CD4-positive, alpha-beta T cell treated with Interleukin-4 for 4 hours (primary cell): ENCODE measurements at regions not wholly inside any gene's neighbourhood (a gene's known extent, or its start where the extent isn't known, plus 50 kb on each side); places are given as distances from the start of the nearest gene placed in this dataset.

Experiments used
- DNase-seq: peaks from one replicate; pipeline ENCODE4 v3.0.0-alpha.2; 2020

- DNase-seq, result no peak
Measured at GRCh38 chr4:62199291-62199810, 999.2 kb downstream of the ADGRL3 start.

GRCh38 chr4:62196338-62196737 lies 996.2 kb downstream of the ADGRL3 start:
- DNase-seq, result no peak

GRCh38 chr4:62194342-62194741 lies 994.2 kb downstream of the ADGRL3 start:
- DNase-seq, result no peak

GRCh38 chr4:62193761-62194160 lies 993.6 kb downstream of the ADGRL3 start:
- no peak for DNase-seq

DNA sequence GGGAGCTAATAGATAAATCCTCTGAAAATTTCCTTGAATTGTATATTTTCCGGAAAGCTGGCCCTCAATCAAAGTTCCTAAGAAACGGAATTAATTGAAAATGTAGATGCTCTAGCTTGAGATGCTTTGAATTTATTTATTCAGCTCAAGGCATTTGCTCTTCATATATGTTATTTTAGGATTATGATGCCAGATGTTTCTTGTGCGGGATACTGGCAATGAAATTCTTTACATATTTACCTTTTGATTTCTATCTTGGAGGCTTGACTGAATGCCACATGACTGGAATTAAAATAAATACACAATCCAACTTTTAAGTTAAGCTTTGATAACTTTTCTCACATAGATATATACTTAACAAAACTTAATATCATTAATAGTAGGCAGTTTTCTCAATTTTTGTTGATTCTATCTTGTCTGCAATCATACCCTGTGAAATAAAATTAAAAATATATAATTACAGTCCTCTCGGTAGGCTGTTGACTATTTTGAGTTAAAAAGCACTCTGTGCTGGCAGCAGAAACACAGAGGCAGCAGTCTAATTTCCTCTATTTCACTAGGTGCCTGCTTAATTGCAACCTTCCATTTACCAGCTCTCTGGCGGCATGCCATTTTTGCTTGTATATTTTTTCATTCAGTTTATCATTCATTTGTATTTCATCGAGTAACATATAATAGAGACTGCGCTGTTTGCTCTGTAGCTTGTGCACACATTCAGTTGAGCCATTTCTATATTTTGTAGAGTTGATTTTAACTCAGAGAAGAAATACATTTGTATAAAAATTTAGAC lies 991.5 kb downstream of the ADGRL3 start:
- no peak for DNase-seq

GRCh38 chr4:62170235-62170634 lies 970.1 kb downstream of the ADGRL3 start:
- DNase-seq, result no peak

DNA sequence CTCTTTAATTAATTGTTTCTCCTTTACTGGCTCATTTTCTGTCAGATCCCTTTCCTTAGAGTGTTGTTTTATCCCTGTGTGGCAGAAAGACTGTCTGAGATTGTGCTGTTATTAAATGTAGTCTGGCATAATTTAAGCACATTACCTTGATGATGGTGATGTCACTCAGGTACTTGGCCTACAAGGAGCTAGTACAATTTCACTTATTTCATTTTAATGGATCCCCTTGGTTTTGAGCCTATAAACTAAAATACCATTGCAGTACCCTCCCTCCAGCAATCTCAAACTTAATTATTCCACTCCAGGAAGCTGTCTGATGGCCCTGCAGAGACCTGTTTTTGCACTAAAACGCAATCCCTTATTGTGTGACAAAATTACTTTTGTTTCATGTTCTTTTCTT lies 968.6 kb downstream of the ADGRL3 start:
- no peak for DNase-seq

DNA sequence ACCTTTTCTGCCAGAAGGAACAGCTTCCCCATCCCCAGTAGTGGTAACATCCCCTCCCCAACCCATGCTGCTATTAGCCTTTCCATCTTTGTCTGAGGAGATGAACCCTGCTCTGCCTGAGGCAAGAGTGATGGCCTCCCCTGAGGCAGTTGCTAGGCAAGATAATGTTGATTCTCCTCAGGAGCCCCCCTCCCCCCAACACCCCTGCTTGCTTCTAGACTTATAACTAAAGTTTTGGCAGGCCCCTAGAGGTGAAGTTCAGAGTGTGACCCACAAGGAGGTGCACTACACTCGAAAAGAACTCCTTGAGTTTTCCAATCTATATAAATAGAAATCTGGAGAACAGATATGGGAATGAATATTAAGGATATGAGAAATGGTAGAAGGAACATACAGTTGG lies 962.5 kb downstream of the ADGRL3 start:
- DNase-seq, result no peak

GRCh38 chr4:62161446-62161845 lies 961.3 kb downstream of the ADGRL3 start:
- no peak for DNase-seq

GRCh38 chr4:62159876-62160275 lies 959.8 kb downstream of the ADGRL3 start:
- no peak for DNase-seq

GRCh38 chr4:62159306-62159705 lies 959.2 kb downstream of the ADGRL3 start:
- DNase-seq, result no peak

DNA sequence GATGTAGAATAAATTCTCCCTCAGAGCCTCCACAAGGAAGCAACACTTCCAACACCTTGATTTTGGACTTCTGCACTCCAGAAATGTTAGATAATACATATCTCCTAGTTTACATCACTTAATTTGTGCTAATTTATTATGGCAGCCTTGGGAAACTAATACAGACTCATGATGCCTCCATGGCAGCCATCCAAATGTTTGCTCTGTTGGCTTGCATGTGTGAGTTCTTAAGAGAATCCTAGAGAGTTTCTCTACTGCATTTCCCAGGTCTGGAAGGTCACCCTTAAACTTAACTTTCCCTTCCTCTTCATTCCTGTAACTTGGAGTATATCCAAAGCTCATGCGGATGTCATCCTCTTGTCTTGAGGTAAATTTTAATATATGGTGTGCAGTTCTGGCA lies 956.1 kb downstream of the ADGRL3 start:
- DNase-seq, result no peak

DNA sequence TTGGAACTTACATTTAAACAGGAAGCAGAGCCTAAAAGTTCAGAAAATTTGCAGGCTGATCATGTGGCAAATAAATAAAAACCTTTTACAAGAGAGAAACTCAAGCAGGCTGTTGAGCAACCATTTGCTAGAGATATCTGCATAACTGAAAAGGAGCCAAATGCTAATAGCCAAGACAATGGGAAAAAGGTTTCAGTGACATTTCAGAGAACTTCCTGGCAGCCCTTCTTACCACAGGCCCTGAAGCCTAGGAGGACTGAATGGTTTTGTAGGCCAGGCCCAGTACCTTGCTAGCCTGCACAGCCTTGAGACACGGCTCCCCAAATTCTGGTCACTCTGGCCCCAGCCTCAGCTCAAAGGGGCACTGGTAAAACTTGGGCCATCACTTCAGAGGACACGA lies 945.1 kb downstream of the ADGRL3 start:
- DNase-seq, result no peak

DNA sequence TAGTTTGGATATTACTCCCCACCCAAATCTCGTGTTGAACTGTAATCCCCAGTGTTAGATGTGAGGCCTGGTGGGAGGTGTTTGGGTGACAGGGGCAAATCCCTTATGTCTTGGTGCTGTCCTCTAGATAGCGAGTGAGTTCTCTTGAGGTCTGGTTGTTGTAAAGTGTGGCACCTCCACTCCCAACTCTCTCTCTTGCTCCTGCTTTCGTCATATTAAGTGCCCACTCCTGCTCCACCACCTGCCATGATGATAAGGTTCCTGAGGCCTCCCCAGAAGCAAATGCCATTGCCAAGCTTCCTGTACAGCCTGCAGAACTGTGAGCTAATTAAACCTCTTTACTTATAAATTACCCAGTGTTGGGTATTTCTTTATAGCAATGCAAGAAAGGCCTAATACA lies 944.3 kb downstream of the ADGRL3 start:
- DNase-seq, result no peak

- DNase-seq, result no peak
Measured at GRCh38 chr4:62135565-62136156, 935.5 kb downstream of the ADGRL3 start.

- DNase-seq, result no peak
Measured at GRCh38 chr4:62133977-62134376, 933.9 kb downstream of the ADGRL3 start.

GRCh38 chr4:62133101-62133897 lies 933.2 kb downstream of the ADGRL3 start:
- DNase-seq, result no peak

- DNase-seq, result no peak
Measured at GRCh38 chr4:62131049-62131448, 930.9 kb downstream of the ADGRL3 start.

DNA sequence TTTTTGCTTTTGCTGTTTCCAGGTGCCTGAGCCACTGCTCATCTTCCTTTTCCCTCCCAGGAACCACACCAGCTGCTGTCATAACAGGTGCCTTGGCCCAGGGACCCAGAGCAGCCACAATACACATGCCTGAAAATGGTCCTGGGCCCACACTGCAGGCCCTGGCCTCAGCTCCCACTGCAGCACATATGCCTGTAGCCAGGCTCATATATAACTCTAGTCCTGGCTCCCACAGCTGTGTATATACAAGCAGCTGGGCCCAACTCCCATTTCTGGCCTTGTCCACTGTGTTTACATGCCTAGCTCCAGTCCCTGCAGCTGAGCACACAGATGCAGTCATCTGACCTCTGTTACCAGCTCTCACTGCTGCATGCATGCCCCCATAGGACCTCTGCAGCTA lies 930.5 kb downstream of the ADGRL3 start:
- DNase-seq, result no peak

DNA sequence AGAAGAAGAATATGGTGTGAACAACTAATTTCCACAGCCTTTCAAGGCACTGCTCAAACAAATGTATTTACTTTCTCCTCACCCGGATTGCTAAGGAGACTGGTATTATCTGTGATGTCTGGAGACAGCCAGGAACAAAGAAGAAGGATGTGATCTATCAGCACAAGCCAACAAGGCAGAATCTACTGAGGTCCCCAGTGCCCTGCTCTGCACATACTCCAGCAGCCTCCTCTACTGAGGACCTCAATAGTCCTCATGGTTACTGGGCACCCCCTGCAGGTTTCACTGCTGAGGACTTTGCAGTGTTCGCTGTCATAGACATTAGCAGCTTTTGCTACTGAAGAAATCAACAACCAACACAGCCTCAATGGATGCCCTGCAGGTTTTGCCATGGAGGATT lies 930.1 kb downstream of the ADGRL3 start:
- no peak for DNase-seq
